DOHH2 (cell line): ENCODE measurements at regions not wholly inside any gene's neighbourhood (a gene's known extent, or its start where the extent isn't known, plus 50 kb on each side); places are given as distances from the start of the nearest gene placed in this dataset.

ENCODE experiments used
- CTCF ChIP-seq: fragments of 200-600 bp; sonication (generic); IDR thresholded peaks from one replicate; pipeline ENCODE4 v1.5.1; 2014; ENCODE audit warnings: antibody characterized with exemption, mild to moderate bottlenecking, low read depth, low read length; ENCODE audit not compliant: poor library complexity, severe bottlenecking
- EZH2phosphoT487 ChIP-seq: fragments of 200-600 bp; sonication (generic); IDR thresholded peaks from 2 replicates; pipeline ENCODE4 v1.6.1; 2017; ENCODE audit warnings: borderline replicate concordance, mild to moderate bottlenecking, antibody characterized with exemption, low read length, moderate library complexity, mixed read lengths

- TF ChIP-seq CTCF, result no peak
- TF ChIP-seq EZH2phosphoT487, result no peak
Measured at GRCh38 chr7:130919316-130920103, 185.5 kb upstream of the KLF14 start.
